Sigmoid colon (tissue), 6 donors: ENCODE measurements at regions not wholly inside any gene's neighbourhood (a gene's known extent, or its start where the extent isn't known, plus 50 kb on each side); places are given as distances from the start of the nearest gene placed in this dataset.

ENCODE experiments used
- DNase-seq: peaks from one replicate; pipeline ENCODE4 v3.0.0-alpha.2; 2019
- H3K27ac ChIP-seq, 4 donors: fragments of 200-600 bp; sonication (generic); one replicate each; pipeline ENCODE4 v1.5.1; 2016 to 2019; ENCODE audit warnings: mild to moderate bottlenecking in 1 of 4
- H3K27me3 ChIP-seq, 3 donors: fragments of 200-600 bp; sonication (generic); one replicate each; pipeline ENCODE4 v1.5.1; 2019; ENCODE audit warnings: mild to moderate bottlenecking in 1 of 3
- H3K36me3 ChIP-seq, 4 donors: fragments of 200-600 bp; sonication (generic); one replicate each; pipeline ENCODE4 v1.5.1; 2016 to 2019
- H3K4me1 ChIP-seq, 4 donors: fragments of 200-600 bp; sonication (generic); one replicate each; pipeline ENCODE4 v1.5.1; 2017 to 2019
- H3K4me3 ChIP-seq, 4 donors: fragments of 200-600 bp; sonication (generic); one replicate each; pipeline ENCODE4 v1.5.1; 2017 to 2019; ENCODE audit warnings: mild to moderate bottlenecking in 2 of 4, moderate library complexity in 1 of 4
- H3K9me3 ChIP-seq, 4 donors: fragments of 200-600 bp in 3 of 4; sonication (generic) in 3 of 4; one replicate each; pipeline versions ENCODE4 v1.5.1 to v1.6.1; 2013 to 2019
- CTCF ChIP-seq, 4 experiments: fragments of 450-650 bp in 3 of 4; fragments of 200-600 bp in 1 of 4; IDR thresholded peaks; one replicate each; pipeline ENCODE4 v1.5.1; 2016 to 2019; ENCODE audit warnings: antibody characterized with exemption in 4 of 4, mild to moderate bottlenecking in 3 of 4, moderate library complexity in 2 of 4
- EP300 ChIP-seq, 4 donors: sonication (generic); formaldehyde crosslinking; IDR thresholded peaks; one replicate each; pipeline ENCODE4 v1.6.1; 2017; ENCODE audit warnings: antibody characterized with exemption in 4 of 4
- POLR2A ChIP-seq, 2 donors: fragments of 450-650 bp; IDR thresholded peaks; one replicate each; pipeline ENCODE4 v1.6.1; 2016; ENCODE audit warnings: antibody characterized with exemption in 2 of 2, mild to moderate bottlenecking in 2 of 2, moderate library complexity in 2 of 2
- POLR2AphosphoS5 ChIP-seq, 4 donors: sonication (generic); formaldehyde crosslinking; IDR thresholded peaks; one replicate each; pipeline ENCODE4 v1.6.1; 2017; ENCODE audit warnings: antibody characterized with exemption in 4 of 4
- WGBS, 2 donors: extraction: QIAGEN DNeasy Blood & Tissue Kit; methylation state at CpG; one replicate each; pipeline ENCODE4 v1.1.7; 2013; 5-methylcytosine and 5-hydroxymethylcytosine counted together
- intact Hi-C: fragments of 100-400 bp; cut with DNase I; formaldehyde crosslinking; loops from one replicate; pipeline ENCODE4 v1.15.1; 2023
- donor health status: healthy with polysubstance abuse.
- donor health status: healthy.

GRCh38 chr1:194616835-194617234 lies 1430.4 kb upstream of the B3GALT2 start:
- DNase-seq = no peak
- H3K36me3 ChIP-seq = no peaks in the 10 kb centered on the region
- H3K4me1 ChIP-seq = no peaks in the 10 kb centered on the region
- H3K9me3 ChIP-seq = peaks cover 0 to 4% (median 1%) of the 10 kb centered on the region in 4 donors
- intact Hi-C loops = no loop called here
- no peaks in the 10 kb centered on the region for H3K27me3 ChIP-seq
- no peak overlapping the region for H3K27ac ChIP-seq
- no peak overlapping the region for H3K4me3 ChIP-seq
- WGBS, 2 donors = 75 to 89% methylated on average over 9 of the region's 9 CpGs
- no peak for TF ChIP-seq POLR2A (IDR thresholded peaks at IDR 0.05)
- TF ChIP-seq POLR2AphosphoS5 (IDR thresholded peaks at IDR 0.05) = no peak
- TF ChIP-seq CTCF (IDR thresholded peaks at IDR 0.05) = no peak
- TF ChIP-seq EP300 (IDR thresholded peaks at IDR 0.05) = no peak

- H3K36me3 ChIP-seq = no peaks in the 10 kb centered on the region
- no peaks in the 10 kb centered on the region for H3K27me3 ChIP-seq
- no peak for DNase-seq
- H3K9me3 ChIP-seq = no peaks in the 10 kb centered on the region
- no peaks in the 10 kb centered on the region for H3K4me1 ChIP-seq
- WGBS, 2 donors = 78 to 87% methylated on average over 1 of the region's 1 CpG
- TF ChIP-seq POLR2AphosphoS5 (IDR thresholded peaks at IDR 0.05) (no peak), CTCF (IDR thresholded peaks at IDR 0.05) (no peak), EP300 (IDR thresholded peaks at IDR 0.05) (no peak), POLR2A (IDR thresholded peaks at IDR 0.05) (no peak)
- intact Hi-C loops = no loop called here
- H3K4me3 ChIP-seq = no peak overlapping the region
- H3K27ac ChIP-seq = no peak overlapping the region
Measured at GRCh38 chr1:194602184-194602583, 1415.8 kb upstream of the B3GALT2 start.

GRCh38 chr1:194600716-194601115 lies 1414.3 kb upstream of the B3GALT2 start:
- Histone ChIP-seq H3K27ac (no peak overlapping the region), H3K9me3 (no peaks in the 10 kb centered on the region), H3K4me1 (no peaks in the 10 kb centered on the region), H3K36me3 (no peaks in the 10 kb centered on the region), H3K27me3 (no peaks in the 10 kb centered on the region), H3K4me3 (no peak overlapping the region)
- DNase-seq = no peak
- no peak for TF ChIP-seq CTCF (IDR thresholded peaks at IDR 0.05)
- TF ChIP-seq POLR2AphosphoS5 (IDR thresholded peaks at IDR 0.05) = no peak
- no peak for TF ChIP-seq POLR2A (IDR thresholded peaks at IDR 0.05)
- TF ChIP-seq EP300 (IDR thresholded peaks at IDR 0.05) = no peak
- 63 to 76% methylated on average over 3 of the region's 3 CpGs for WGBS, 2 donors
- intact Hi-C loops = no loop called here

- Histone ChIP-seq H3K27ac (no peak overlapping the region), H3K9me3 (no peaks in the 10 kb centered on the region), H3K27me3 (no peaks in the 10 kb centered on the region), H3K4me3 (no peak overlapping the region), H3K36me3 (no peaks in the 10 kb centered on the region), H3K4me1 (no peaks in the 10 kb centered on the region)
- intact Hi-C loops = no loop called here
- 30 to 51% methylated on average over 1 of the region's 1 CpG for WGBS, 2 donors
- TF ChIP-seq EP300 (IDR thresholded peaks at IDR 0.05) = no peak
- TF ChIP-seq CTCF (IDR thresholded peaks at IDR 0.05) = no peak
- no peak for TF ChIP-seq POLR2A (IDR thresholded peaks at IDR 0.05)
- no peak for TF ChIP-seq POLR2AphosphoS5 (IDR thresholded peaks at IDR 0.05)
- DNase-seq = no peak
Measured at GRCh38 chr1:194598098-194598497, 1411.7 kb upstream of the B3GALT2 start.

GRCh38 chr1:194586302-194586701 lies 1399.9 kb upstream of the B3GALT2 start:
- DNase-seq = no peak
- Histone ChIP-seq H3K36me3 (no peaks in the 10 kb centered on the region), H3K9me3 (no peaks in the 10 kb centered on the region), H3K27ac (no peak overlapping the region), H3K4me3 (no peak overlapping the region), H3K27me3 (no peaks in the 10 kb centered on the region), H3K4me1 (no peaks in the 10 kb centered on the region)
- intact Hi-C loops = no loop called here
- TF ChIP-seq POLR2AphosphoS5 (IDR thresholded peaks at IDR 0.05) (no peak), CTCF (IDR thresholded peaks at IDR 0.05) (no peak), POLR2A (IDR thresholded peaks at IDR 0.05) (no peak), EP300 (IDR thresholded peaks at IDR 0.05) (no peak)
- 33 to 63% methylated on average over 1 of the region's 1 CpG for WGBS, 2 donors
